IMR-90 (cell line): ENCODE measurements at regions not wholly inside any gene's neighbourhood (a gene's known extent, or its start where the extent isn't known, plus 50 kb on each side); places are given as distances from the start of the nearest gene placed in this dataset.

Experiments used
- ATAC-seq: fragments of 200-7000 bp; cut with Tn5 transposase; 2 replicates; pipeline ENCODE4 v1.9.1; 2020; ENCODE audit warnings: low read depth, mild to moderate bottlenecking, moderate library complexity
- BruUV-seq: library from RNA; stranded (reverse); fragments of 400-500 nt; replicated peaks from 2 replicates; lab custom pipeline; 2021; lab: Mats Ljungman, UMichigan
- CTCF ChIA-PET: fragments of 300-600 bp; formaldehyde crosslinking; extraction: SDS; loops from one replicate; lab custom pipeline; 2021; ENCODE audit warnings: antibody characterized with exemption; lab: Yijun Ruan, JAX
- POLR2A ChIA-PET: fragments of 300-600 bp; sonication (Branson Sonifier 250); formaldehyde crosslinking; loops from one replicate; lab custom pipeline; 2022; ENCODE audit warnings: antibody characterized with exemption; ENCODE audit not compliant: unreplicated experiment; lab: Charles Lee
- DNase-seq: peaks from one replicate; pipeline ENCODE4 v3.0.0; 2013
- H2AFZ ChIP-seq: replicated peaks from 2 replicates; pipeline ENCODE3; 2013; ENCODE audit warnings: low read length, mild to moderate bottlenecking; ENCODE audit not compliant: poor library complexity
- H2AK5ac ChIP-seq: 2 replicates; pipeline ENCODE4 v1.6.1; 2013; ENCODE audit warnings: low read depth, low read length, inconsistent platforms
- H2AK9ac ChIP-seq: replicated peaks from 2 replicates; pipeline ENCODE3; 2013; ENCODE audit warnings: mild to moderate bottlenecking, low read depth, low read length, moderate library complexity; ENCODE audit not compliant: poor library complexity
- H2BK120ac ChIP-seq: 2 replicates; pipeline ENCODE4 v1.6.1; 2013; ENCODE audit warnings: low read depth, low read length, inconsistent platforms
- H2BK15ac ChIP-seq: 3 replicates; pipeline ENCODE4 v1.6.1; 2013; ENCODE audit warnings: low read depth, low read length, inconsistent platforms
- H2BK20ac ChIP-seq: 2 replicates; pipeline ENCODE4 v1.6.1; 2013; ENCODE audit warnings: low read depth, mild to moderate bottlenecking, inconsistent platforms, low read length, moderate library complexity
- H2BK5ac ChIP-seq: 2 replicates; pipeline ENCODE4 v1.6.1; 2013; ENCODE audit warnings: mild to moderate bottlenecking, low read depth, low read length, inconsistent platforms; ENCODE audit not compliant: poor library complexity, severe bottlenecking
- H3K14ac ChIP-seq: replicated peaks from 2 replicates; pipeline ENCODE4 v1.6.1; 2013; ENCODE audit warnings: low read depth, low read length, inconsistent platforms
- H3K18ac ChIP-seq: 2 replicates; pipeline ENCODE4 v1.6.1; 2013; ENCODE audit warnings: low read depth, low read length, control low read depth
- H3K23ac ChIP-seq: 2 replicates; pipeline ENCODE4 v1.6.1; 2013; ENCODE audit warnings: low read depth, low read length, inconsistent platforms
- H3K27ac ChIP-seq: 2 replicates; pipeline ENCODE4 v1.5.1; 2013; ENCODE audit warnings: mild to moderate bottlenecking, control low read depth, low read length; ENCODE audit not compliant: insufficient read depth
- H3K27me3 ChIP-seq: 2 replicates; pipeline ENCODE4 v1.6.1; 2013; ENCODE audit warnings: low read length; ENCODE audit not compliant: control insufficient read depth, insufficient read depth
- H3K36me3 ChIP-seq: 2 replicates; pipeline ENCODE4 v1.6.1; 2013; ENCODE audit warnings: low read length, mixed read lengths; ENCODE audit not compliant: control insufficient read depth, insufficient read depth
- H3K4ac ChIP-seq: 2 replicates; pipeline ENCODE4 v1.6.1; 2013; ENCODE audit warnings: low read depth, low read length, inconsistent platforms
- H3K4me1 ChIP-seq: 2 replicates; pipeline ENCODE4 v1.6.1; 2013; ENCODE audit warnings: low read length, mixed read lengths; ENCODE audit not compliant: control insufficient read depth, insufficient read depth
- H3K4me2 ChIP-seq: 2 replicates; pipeline ENCODE4 v1.6.1; 2013; ENCODE audit warnings: low read depth, mild to moderate bottlenecking, control low read depth, low read length, moderate library complexity
- H3K4me3 ChIP-seq: 2 replicates; pipeline ENCODE4 v1.5.1; 2013; ENCODE audit warnings: low read depth, mild to moderate bottlenecking, control low read depth, low read length, moderate library complexity; ENCODE audit not compliant: insufficient read depth
- H3K56ac ChIP-seq: 2 replicates; pipeline ENCODE4 v1.6.1; 2013; ENCODE audit warnings: low read length, inconsistent platforms; ENCODE audit not compliant: insufficient read depth; ENCODE audit errors: extremely low read depth
- H3K79me1 ChIP-seq, 2 experiments: 2 replicates each; pipeline ENCODE4 v1.6.1; 2013; ENCODE audit warnings: low read length in 2 of 2, inconsistent platforms in 1 of 2, low read depth in 1 of 2
- H3K9ac ChIP-seq: 2 replicates; pipeline ENCODE4 v1.6.1; 2013; ENCODE audit warnings: low read depth, low read length, control low read depth
- H3K9me1 ChIP-seq: 2 replicates; pipeline ENCODE4 v1.6.1; 2013; ENCODE audit warnings: low read length, inconsistent platforms; ENCODE audit not compliant: insufficient read depth
- H3K9me3 ChIP-seq: 2 replicates; pipeline ENCODE4 v1.6.1; 2013; ENCODE audit warnings: low read length; ENCODE audit not compliant: control insufficient read depth, insufficient read depth
- H4K20me1 ChIP-seq: 2 replicates; pipeline ENCODE4 v1.6.1; 2013; ENCODE audit warnings: low read length, inconsistent platforms; ENCODE audit not compliant: insufficient read depth
- H4K5ac ChIP-seq: 2 replicates; pipeline ENCODE4 v1.6.1; 2013; ENCODE audit warnings: mild to moderate bottlenecking, low read depth, low read length, control low read depth
- H4K8ac ChIP-seq, 2 experiments: 2 replicates each; pipeline ENCODE4 v1.6.1; 2013; ENCODE audit warnings: low read depth in 2 of 2, low read length in 2 of 2, control low read depth in 1 of 2, inconsistent platforms in 1 of 2
- H4K91ac ChIP-seq: 2 replicates; pipeline ENCODE4 v1.6.1; 2013; ENCODE audit warnings: low read depth, low read length, inconsistent platforms; ENCODE audit not compliant: insufficient read depth
- BHLHE40 ChIP-seq: fragments of 150-350 bp; IDR thresholded peaks from 2 replicates; pipeline ENCODE4 v1.6.1; 2016; ENCODE audit warnings: mild to moderate bottlenecking, low read depth, low read length
- CEBPB ChIP-seq: IDR thresholded peaks from 2 replicates; pipeline ENCODE4 v1.6.1; 2012; ENCODE audit warnings: low read depth, low read length, improper control_type of control experiment
- CHD1 ChIP-seq: IDR thresholded peaks from 2 replicates; pipeline ENCODE4 v1.6.1; 2012; ENCODE audit warnings: low read depth, low read length, improper control_type of control experiment
- CTCF ChIP-seq: conservative IDR thresholded peaks from 2 replicates; pipeline ENCODE4 v1.5.1; 2012; ENCODE audit warnings: mild to moderate bottlenecking, low read depth, low read length, improper control_type of control experiment
- ELK1 ChIP-seq: fragments of 150-350 bp; IDR thresholded peaks from 2 replicates; pipeline ENCODE4 v1.6.1; 2016; ENCODE audit warnings: low read depth, mild to moderate bottlenecking, low read length, moderate library complexity, borderline replicate concordance
- FOS ChIP-seq: fragments of 150-350 bp; IDR thresholded peaks from 2 replicates; pipeline ENCODE4 v1.6.1; 2016; ENCODE audit warnings: low read depth, low read length
- MAFK ChIP-seq: IDR thresholded peaks from 2 replicates; pipeline ENCODE4 v1.6.1; 2012; ENCODE audit warnings: low read depth, low read length, improper control_type of control experiment
- MAZ ChIP-seq: IDR thresholded peaks from 2 replicates; pipeline ENCODE4 v1.6.1; 2012; ENCODE audit warnings: low read depth, mild to moderate bottlenecking, low read length, improper control_type of control experiment, moderate library complexity, borderline replicate concordance
- MXI1 ChIP-seq: IDR thresholded peaks from 2 replicates; pipeline ENCODE4 v1.6.1; 2012; ENCODE audit warnings: low read depth, mild to moderate bottlenecking, low read length, moderate library complexity, borderline replicate concordance
- NFE2L2 ChIP-seq: fragments of 150-350 bp; IDR thresholded peaks from 2 replicates; pipeline ENCODE4 v1.6.1; 2016; ENCODE audit warnings: low read depth, mild to moderate bottlenecking, low read length
- POLR2A ChIP-seq: IDR thresholded peaks from 2 replicates; pipeline ENCODE4 v1.6.1; 2012; ENCODE audit warnings: mild to moderate bottlenecking, low read depth, low read length
- RAD21 ChIP-seq: IDR thresholded peaks from 2 replicates; pipeline ENCODE4 v1.6.1; 2012; ENCODE audit warnings: low read length, improper control_type of control experiment
- RCOR1 ChIP-seq: IDR thresholded peaks from 2 replicates; pipeline ENCODE4 v1.6.1; 2012; ENCODE audit warnings: mild to moderate bottlenecking, low read length, improper control_type of control experiment; ENCODE audit not compliant: insufficient replicate concordance
- RFX5 ChIP-seq: IDR thresholded peaks from 2 replicates; pipeline ENCODE4 v1.8.0; 2012; ENCODE audit warnings: low read depth, mild to moderate bottlenecking, low read length, moderate library complexity
- SMC3 ChIP-seq: fragments of 150-350 bp; IDR thresholded peaks from 2 replicates; pipeline ENCODE4 v1.6.1; 2016; ENCODE audit warnings: low read depth, mild to moderate bottlenecking, antibody characterized with exemption, low read length, moderate library complexity
- USF2 ChIP-seq: fragments of 150-350 bp; IDR thresholded peaks from 2 replicates; pipeline ENCODE4 v1.6.1; 2017; ENCODE audit warnings: mild to moderate bottlenecking, antibody characterized with exemption, low read length, low read depth
- WGBS, 2 experiments: methylation state at CpG; one replicate each; pipeline versions ENCODE4 v1.1.5 to v1.1.7; 2013; ENCODE audit warnings: missing lambda C conversion rate in 2 of 2; ENCODE audit not compliant: insufficient read length in 1 of 2; ENCODE audit errors: extremely low coverage in 2 of 2; 5-methylcytosine and 5-hydroxymethylcytosine counted together
- dilution Hi-C: fragments of 300-500 bp; cut with HindIII; formaldehyde crosslinking; loops from one replicate; pipeline ENCODE4 v1.14.3; 2018; ENCODE audit warnings: low sequenced_read_pairs; ENCODE audit not compliant: unreplicated experiment
- in situ Hi-C: fragments of 300-500 bp; cut with MboI; formaldehyde crosslinking; loops from 3 replicates; pipeline ENCODE4 v1.14.3; 2019; ENCODE audit warnings: low sequenced_read_pairs, inconsistent platforms, mixed read lengths
- intact Hi-C: fragments of 100-400 bp; cut with micrococcal nuclease; formaldehyde crosslinking; loops from 2 replicates; pipeline ENCODE4 v1.10.0; 2022

DNA sequence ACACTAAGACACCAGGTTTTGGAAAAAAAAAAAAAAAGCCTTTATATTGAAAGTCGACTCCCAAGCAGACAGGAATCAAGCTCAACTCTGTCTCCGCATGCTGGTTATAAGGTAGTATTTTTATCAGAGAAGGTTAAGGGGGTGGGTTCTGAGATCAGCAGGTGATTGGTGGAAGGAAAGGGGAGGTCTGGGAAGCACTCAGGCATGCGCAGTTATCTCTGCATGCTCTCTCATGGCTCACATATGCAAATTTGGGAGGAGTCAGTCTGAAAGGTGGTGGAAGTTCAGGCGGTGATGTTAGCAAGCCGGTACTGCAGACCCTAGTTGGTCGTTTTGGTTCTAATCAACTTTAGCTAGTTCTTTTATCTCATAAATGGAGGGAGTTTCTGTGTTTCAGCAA lies 357.6 kb upstream of the C16orf82 start:
- in situ Hi-C loops (no loop called here), intact Hi-C loops (no loop called here), dilution Hi-C loops (no loop called here)
- ChIA-PET CTCF (interaction anchor here (0.6 to 0.7 kb wide), 2 partner anchors 468 to 555 kb away, joined by 3 to 4 read pairs; no protein-coding TSS in a partner anchor), POLR2A (no interaction called here)
- ATAC-seq = no peak
- Histone ChIP-seq H3K4ac (no peak overlapping the region), H4K91ac (no peak overlapping the region), H3K27me3 (no peaks in the 10 kb centered on the region), H3K23ac (no peak overlapping the region), H3K9me1 (no peaks in the 10 kb centered on the region), H3K4me1 (no peaks in the 10 kb centered on the region), H3K4me2 (no peak overlapping the region), H4K8ac (no peak overlapping the region), H3K27ac (no peak overlapping the region), H3K9ac (no peak overlapping the region), H3K14ac (no peak overlapping the region), H3K18ac (no peak overlapping the region), H3K79me1 (no peaks in the 10 kb centered on the region), H2AK9ac (no peak overlapping the region), H2AFZ (no peak overlapping the region), H2BK20ac (no peak overlapping the region), H3K56ac (no peak overlapping the region), H3K9me3 (peaks cover 4% of the 10 kb centered on the region; the same call in 1 of the 2 replicates), H2BK15ac (no peak overlapping the region), H4K20me1 (no peaks in the 10 kb centered on the region), H4K5ac (no peak overlapping the region), H2AK5ac (no peak overlapping the region), H2BK120ac (no peak overlapping the region), H2BK5ac (no peak overlapping the region), H3K36me3 (no peaks in the 10 kb centered on the region), H3K4me3 (no peak overlapping the region)
- DNase-seq = no peak
- TF ChIP-seq CTCF (no peak), MAZ (no peak), BHLHE40 (no peak), NFE2L2 (no peak), RFX5 (no peak), CHD1 (no peak), POLR2A (no peak), USF2 (no peak), SMC3 (no peak), FOS (no peak), MXI1 (no peak), RCOR1 (no peak), RAD21 (no peak), MAFK (no peak), CEBPB (no peak), ELK1 (no peak)
- no TSS peak for BruUV-seq
- no CpG with 5 or more reads among the region's 6 CpGs for whole genome bisulfite sequencing, 2 experiments
